ENCODE measurements at regions not wholly inside any gene's neighbourhood (a gene's known extent, or its start where the extent isn't known, plus 50 kb on each side); places are given as distances from the start of the nearest gene placed in this dataset.
A peak's percentile ranks its signal among the peaks of the same experiment; 100 is the strongest.

- no peak for DNase-seq (ENCODE audit: low read depth)
- no peak overlapping the region for H3K4me3 ChIP-seq (ENCODE audit: low read depth, low read length)
- TF ChIP-seq, protein P1, sequence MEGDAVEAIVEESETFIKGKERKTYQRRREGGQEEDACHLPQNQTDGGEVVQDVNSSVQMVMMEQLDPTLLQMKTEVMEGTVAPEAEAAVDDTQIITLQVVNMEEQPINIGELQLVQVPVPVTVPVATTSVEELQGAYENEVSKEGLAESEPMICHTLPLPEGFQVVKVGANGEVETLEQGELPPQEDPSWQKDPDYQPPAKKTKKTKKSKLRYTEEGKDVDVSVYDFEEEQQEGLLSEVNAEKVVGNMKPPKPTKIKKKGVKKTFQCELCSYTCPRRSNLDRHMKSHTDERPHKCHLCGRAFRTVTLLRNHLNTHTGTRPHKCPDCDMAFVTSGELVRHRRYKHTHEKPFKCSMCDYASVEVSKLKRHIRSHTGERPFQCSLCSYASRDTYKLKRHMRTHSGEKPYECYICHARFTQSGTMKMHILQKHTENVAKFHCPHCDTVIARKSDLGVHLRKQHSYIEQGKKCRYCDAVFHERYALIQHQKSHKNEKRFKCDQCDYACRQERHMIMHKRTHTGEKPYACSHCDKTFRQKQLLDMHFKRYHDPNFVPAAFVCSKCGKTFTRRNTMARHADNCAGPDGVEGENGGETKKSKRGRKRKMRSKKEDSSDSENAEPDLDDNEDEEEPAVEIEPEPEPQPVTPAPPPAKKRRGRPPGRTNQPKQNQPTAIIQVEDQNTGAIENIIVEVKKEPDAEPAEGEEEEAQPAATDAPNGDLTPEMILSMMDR (IDR thresholded peaks at IDR 0.05; ENCODE audit: low read depth, low read length, missing control alignments), result no peak
Observed at GRCh38 chr11:31895926-31896325, 84.8 kb upstream of the PAX6 start.

GRCh38 chr11:31887180-31887579 is 76.1 kb upstream of the PAX6 start:
- no peak for DNase-seq (ENCODE audit: low read depth)
- H3K4me3 ChIP-seq (ENCODE audit: low read depth, low read length), result no peak overlapping the region
- TF ChIP-seq, protein P1 (IDR thresholded peaks at IDR 0.05; ENCODE audit: low read depth, low read length, missing control alignments), result peak; percentile 32

DNA sequence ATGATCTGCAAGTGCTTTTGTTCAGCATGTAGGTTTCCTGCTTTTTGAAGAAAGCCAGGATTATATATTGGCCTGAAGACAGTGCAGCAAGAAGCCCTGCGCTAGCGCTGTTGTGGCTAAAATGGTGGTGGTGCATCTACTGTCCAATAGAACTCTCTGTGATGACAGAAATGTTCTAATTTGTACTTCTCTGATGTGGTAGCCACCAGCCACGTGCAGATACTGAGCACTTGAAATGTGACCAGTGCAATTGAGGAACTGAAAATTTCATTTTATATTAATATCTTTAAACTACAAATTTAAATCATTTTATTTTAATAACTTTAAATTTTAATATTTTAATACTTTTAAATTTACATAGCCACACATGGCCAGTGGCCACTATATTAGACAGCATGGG is 73.0 kb upstream of the PAX6 start:
- no peak for DNase-seq (ENCODE audit: low read depth)
- TF ChIP-seq, protein P1 (IDR thresholded peaks at IDR 0.05; ENCODE audit: low read depth, low read length, missing control alignments), result no peak
- H3K4me3 ChIP-seq (ENCODE audit: low read depth, low read length), result no peak overlapping the region

- no peak overlapping the region for H3K4me3 ChIP-seq (ENCODE audit: low read depth, low read length)
- TF ChIP-seq, protein P1 (IDR thresholded peaks at IDR 0.05; ENCODE audit: low read depth, low read length, missing control alignments), result no peak
- DNase-seq (ENCODE audit: low read depth), result no peak
Observed at GRCh38 chr11:31883435-31883834, 72.3 kb upstream of the PAX6 start.

GRCh38 chr11:31882951-31883392 is 71.8 kb upstream of the PAX6 start:
- DNase-seq (ENCODE audit: low read depth), result no peak
- TF ChIP-seq, protein P1 (IDR thresholded peaks at IDR 0.05; ENCODE audit: low read depth, low read length, missing control alignments), result no peak
- H3K4me3 ChIP-seq (ENCODE audit: low read depth, low read length), result no peak overlapping the region

DNA sequence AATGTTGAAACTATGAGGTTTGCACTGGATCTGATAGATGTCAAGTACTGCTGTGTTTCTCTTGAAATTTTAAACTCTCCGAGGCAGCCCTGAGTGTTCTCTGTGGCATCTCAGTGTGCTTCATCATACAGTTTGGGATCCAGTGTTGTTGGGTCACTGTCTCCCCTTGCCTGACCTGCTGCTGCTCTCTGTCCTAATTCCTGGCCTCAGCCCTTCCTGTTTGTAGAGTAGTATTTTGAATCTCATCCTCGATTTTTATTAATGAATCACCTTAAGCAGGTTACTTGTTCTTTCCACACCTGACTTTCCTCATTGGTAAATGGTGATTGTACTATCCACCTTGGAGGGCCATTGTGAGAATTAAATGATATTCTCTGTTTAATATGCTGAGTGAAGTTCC is 70.7 kb upstream of the PAX6 start:
- no peak overlapping the region for H3K4me3 ChIP-seq (ENCODE audit: low read depth, low read length)
- no peak for DNase-seq (ENCODE audit: low read depth)
- TF ChIP-seq, protein P1 (IDR thresholded peaks at IDR 0.05; ENCODE audit: low read depth, low read length, missing control alignments), result no peak

DNA sequence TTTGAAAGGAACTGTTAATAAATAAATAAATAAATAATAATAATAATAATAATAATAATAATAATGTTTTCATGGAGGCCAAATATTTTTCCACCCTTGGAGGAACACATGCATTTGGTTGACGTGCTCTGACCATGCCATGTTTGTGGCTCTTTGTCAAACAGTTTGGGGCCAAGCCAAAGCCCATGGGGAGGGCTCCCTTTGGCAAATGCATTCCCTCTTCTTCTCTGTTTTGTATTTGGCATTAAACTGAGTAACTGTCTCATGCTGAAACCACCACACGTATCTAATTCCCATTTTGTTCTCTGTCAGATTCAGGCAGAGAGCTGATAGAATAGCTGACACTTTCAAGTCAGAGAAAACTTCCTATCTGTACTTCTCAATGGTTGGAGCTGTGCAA is 68.6 kb upstream of the PAX6 start:
- DNase-seq (ENCODE audit: low read depth), result no peak
- H3K4me3 ChIP-seq (ENCODE audit: low read depth, low read length), result no peak overlapping the region
- TF ChIP-seq, protein P1 (IDR thresholded peaks at IDR 0.05; ENCODE audit: low read depth, low read length, missing control alignments), result no peak
